ENCODE measurements at regions not wholly inside any gene's neighbourhood (a gene's known extent, or its start where the extent isn't known, plus 50 kb on each side); places are given as distances from the start of the nearest gene placed in this dataset.
"Not testable (repeated sequence)": the region's sequence is repeated elsewhere in the genome, so short reads cannot be mapped to it uniquely, and the experiment has no call there.

GRCh38 chr1:38152351-38153065, 105.9 kb upstream of the POU3F1 start:
- no peak for DNase-seq (ENCODE audit: low read depth in 1 of 2, low spot score in 1 of 2)

- DNase-seq (ENCODE audit: low read depth in 1 of 2, low spot score in 1 of 2), result no peak
These were observed 104.8 kb upstream of the POU3F1 start for GRCh38 chr1:38151399-38151798.

GRCh38 chr1:38146079-38146478, 99.5 kb upstream of the POU3F1 start:
- DNase-seq (ENCODE audit: low read depth in 1 of 2, low spot score in 1 of 2), result not testable (repeated sequence)

- no peak for DNase-seq (ENCODE audit: low read depth in 1 of 2, low spot score in 1 of 2)
These were observed 96.0 kb upstream of the POU3F1 start for GRCh38 chr1:38142606-38143005.

GRCh38 chr1:38141483-38141882, 94.9 kb upstream of the POU3F1 start:
- no peak for DNase-seq (ENCODE audit: low read depth in 1 of 2, low spot score in 1 of 2)

- no peak for DNase-seq (ENCODE audit: low read depth in 1 of 2, low spot score in 1 of 2)
These were observed 93.3 kb upstream of the POU3F1 start for GRCh38 chr1:38139738-38140487.

GRCh38 chr1:38138498-38139233, 92.1 kb upstream of the POU3F1 start:
- no peak for DNase-seq (ENCODE audit: low read depth in 1 of 2, low spot score in 1 of 2)

- no peak for DNase-seq (ENCODE audit: low read depth in 1 of 2, low spot score in 1 of 2)
These were observed 90.6 kb upstream of the POU3F1 start for GRCh38 chr1:38137164-38137563.

- no peak for DNase-seq (ENCODE audit: low read depth in 1 of 2, low spot score in 1 of 2)
These were observed 89.2 kb upstream of the POU3F1 start for GRCh38 chr1:38135625-38136414.

- no peak for DNase-seq (ENCODE audit: low read depth in 1 of 2, low spot score in 1 of 2)
These were observed 87.7 kb upstream of the POU3F1 start for GRCh38 chr1:38134294-38134755.

GRCh38 chr1:38133756-38134155, 87.2 kb upstream of the POU3F1 start:
- DNase-seq (ENCODE audit: low read depth in 1 of 2, low spot score in 1 of 2), result no peak

GRCh38 chr1:38133304-38133703, 86.7 kb upstream of the POU3F1 start:
- no peak for DNase-seq (ENCODE audit: low read depth in 1 of 2, low spot score in 1 of 2)

GRCh38 chr1:38132681-38133080, 86.1 kb upstream of the POU3F1 start:
- no peak for DNase-seq (ENCODE audit: low read depth in 1 of 2, low spot score in 1 of 2)

GRCh38 chr1:38131024-38131585, 84.5 kb upstream of the POU3F1 start:
- no peak for DNase-seq (ENCODE audit: low read depth in 1 of 2, low spot score in 1 of 2)

GRCh38 chr1:38129971-38130370, 83.4 kb upstream of the POU3F1 start:
- no peak for DNase-seq (ENCODE audit: low read depth in 1 of 2, low spot score in 1 of 2)

GRCh38 chr1:38129473-38129872, 82.9 kb upstream of the POU3F1 start:
- no peak for DNase-seq (ENCODE audit: low read depth in 1 of 2, low spot score in 1 of 2)

GRCh38 chr1:38128926-38129453, 82.4 kb upstream of the POU3F1 start:
- no peak for DNase-seq (ENCODE audit: low read depth in 1 of 2, low spot score in 1 of 2)

- no peak for DNase-seq (ENCODE audit: low read depth in 1 of 2, low spot score in 1 of 2)
These were observed 81.9 kb upstream of the POU3F1 start for GRCh38 chr1:38128511-38128910.

- DNase-seq (ENCODE audit: low read depth in 1 of 2, low spot score in 1 of 2), result no peak
These were observed 80.8 kb upstream of the POU3F1 start for GRCh38 chr1:38127428-38127827.

GRCh38 chr1:38126970-38127369, 80.4 kb upstream of the POU3F1 start:
- no peak for DNase-seq (ENCODE audit: low read depth in 1 of 2, low spot score in 1 of 2)
